ELF-1 (cell line): ENCODE measurements at regions not wholly inside any gene's neighbourhood (a gene's known extent, or its start where the extent isn't known, plus 50 kb on each side); places are given as distances from the start of the nearest gene placed in this dataset.
"Not testable (repeated sequence)": the region's sequence is repeated elsewhere in the genome, so short reads cannot be mapped to it uniquely, and the experiment has no call there.

ENCODE experiments used
- DNase-seq: peaks from one replicate; pipeline ENCODE4 v3.0.0-alpha.2; 2016; ENCODE audit warnings: low read depth, low spot score

DNA sequence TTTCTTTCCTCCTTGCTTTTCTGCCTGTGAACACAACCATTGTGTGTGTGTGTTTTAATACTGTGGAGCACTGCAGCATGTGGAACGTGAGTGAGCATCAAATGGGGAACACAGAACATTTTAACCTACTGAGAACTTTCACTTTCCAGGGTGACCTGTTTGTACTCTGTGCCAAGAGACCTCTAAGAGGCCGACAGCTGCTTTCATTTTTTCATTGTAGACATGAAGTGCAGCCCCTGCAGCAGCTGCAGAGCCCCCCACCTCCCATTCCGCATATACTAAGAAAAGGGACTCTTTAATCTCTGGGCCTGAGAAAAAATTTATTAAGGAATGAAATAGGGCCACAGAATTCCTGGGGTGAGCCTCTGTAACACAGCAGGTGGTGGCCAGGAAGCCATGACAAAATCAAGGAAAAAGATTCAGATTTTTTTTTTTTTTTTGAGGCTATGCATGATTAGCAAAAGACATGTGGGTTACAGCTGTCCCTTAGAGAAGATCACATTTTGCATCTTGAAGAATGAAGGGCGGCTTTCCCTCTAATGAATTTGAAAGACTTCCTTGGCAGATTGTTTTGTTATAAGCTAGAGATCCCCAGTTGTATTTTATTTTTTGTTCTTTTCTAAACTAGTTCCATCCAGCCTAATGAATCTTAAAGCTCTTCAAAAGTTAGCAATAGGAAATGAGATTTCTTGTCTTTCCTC is 503.4 kb downstream of the CD109 start:
- no peak for DNase-seq

DNA sequence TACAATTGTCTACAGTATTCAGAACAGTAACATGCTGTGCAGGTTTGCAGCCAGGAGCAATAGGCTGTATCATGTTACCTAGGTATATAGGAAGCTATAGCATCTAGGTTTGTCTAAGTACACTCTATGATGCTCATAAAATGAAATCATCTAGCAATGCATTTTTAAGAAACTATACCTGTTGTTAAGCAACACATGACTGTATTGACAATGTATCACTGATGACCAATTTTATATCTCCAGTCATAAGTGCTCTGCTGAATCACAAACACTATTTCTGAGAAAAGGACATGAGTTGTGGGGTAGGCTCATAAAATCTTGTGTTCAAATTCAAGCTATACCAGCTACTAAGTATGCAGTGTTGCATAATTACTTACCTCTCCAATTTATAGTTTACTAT is 501.3 kb downstream of the CD109 start:
- no peak for DNase-seq

DNA sequence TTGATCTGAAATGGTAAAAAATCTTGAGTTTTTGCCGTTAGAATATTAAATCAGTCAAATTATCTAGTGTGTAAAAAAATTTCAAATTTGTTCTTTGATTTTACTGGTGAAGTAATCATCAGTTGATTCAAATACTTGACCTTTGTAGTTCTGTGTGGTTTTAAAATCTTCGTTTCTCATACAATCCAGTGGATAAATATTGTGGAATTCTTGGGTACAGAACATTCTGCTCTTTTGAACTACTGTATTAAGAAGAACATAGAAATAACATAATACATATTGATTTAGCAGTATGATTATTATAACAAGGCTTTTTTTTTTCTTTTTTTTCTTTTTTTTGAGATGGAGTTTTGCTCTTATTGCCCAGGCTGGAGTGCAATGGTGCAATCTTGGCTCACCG is 491.8 kb downstream of the CD109 start:
- DNase-seq = no peak

DNA sequence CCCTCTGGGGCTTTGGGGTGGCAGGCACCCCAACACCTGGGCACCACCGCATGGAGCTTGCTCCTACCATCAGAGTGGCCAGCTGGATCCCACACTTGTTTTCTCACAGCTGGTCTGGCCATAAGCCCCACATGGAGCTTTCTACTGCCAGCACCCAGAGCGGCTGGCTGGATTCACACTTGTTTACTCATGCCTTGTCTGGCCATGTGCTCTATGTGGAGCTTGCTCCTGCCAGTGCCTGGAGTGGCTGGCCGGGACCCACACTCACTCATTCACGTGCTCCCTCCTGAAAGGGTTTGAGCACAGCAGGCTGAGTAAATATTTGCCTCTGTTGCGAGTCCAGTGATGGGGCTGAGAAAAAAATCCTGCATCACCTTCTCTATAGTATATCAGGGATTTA is 487.0 kb downstream of the CD109 start:
- no peak for DNase-seq

DNA sequence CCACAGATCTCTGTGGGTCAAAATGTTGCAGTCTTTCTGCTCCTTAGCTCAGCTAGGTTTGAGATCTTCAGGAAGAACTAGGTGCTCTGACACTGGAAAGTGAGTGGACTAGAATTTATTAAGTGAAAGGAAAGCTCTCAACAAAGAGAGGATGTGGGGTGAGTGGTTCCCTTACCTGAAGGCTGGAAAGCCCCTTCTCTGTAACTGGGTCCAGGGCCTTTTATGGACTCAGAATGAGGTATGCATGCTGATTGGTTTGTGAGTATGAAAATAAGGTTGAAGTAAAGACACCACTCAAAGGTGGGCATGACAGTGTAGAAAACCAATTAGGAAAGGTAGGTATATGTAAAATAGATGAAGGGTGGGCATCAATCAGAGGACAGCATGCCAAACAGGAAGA is 485.5 kb downstream of the CD109 start:
- DNase-seq = no peak

DNA sequence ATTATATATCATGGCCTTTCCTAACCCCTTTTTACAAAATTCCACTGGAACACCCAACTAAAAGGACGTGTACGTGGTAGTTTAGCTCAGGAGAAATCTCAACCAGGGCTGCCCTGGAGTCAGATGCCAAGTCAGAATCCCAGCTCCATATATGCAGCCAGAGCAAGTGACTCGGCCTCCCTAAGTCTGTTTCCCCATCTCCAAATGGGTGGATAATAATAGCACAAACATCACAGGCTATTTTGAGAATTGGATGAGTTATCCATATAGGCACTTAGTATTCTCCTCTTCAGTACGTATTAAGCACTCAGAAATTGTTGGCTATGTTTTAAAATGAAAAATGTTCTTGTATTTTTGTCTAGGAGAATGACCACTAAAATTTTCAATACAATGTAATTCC is 481.5 kb downstream of the CD109 start:
- DNase-seq = no peak

DNA sequence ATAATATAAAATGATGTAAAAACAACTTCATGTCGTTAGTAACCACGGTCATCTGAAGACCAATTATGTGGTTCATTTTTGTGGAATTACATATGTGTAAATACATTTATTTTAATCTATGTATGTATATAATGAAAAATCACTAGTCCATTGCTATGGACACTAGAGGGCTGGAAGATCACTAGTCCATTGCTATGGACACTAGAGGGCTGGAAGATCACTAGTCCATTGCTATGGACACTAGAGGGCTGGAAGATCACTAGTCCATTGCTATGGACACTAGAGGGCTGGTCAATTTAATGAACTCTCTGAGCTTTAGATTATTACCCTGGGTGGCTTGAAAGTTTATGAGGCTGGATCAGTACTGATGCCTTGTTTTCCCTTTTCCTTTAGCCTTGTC is 474.5 kb downstream of the CD109 start:
- not testable (repeated sequence) for DNase-seq

DNA sequence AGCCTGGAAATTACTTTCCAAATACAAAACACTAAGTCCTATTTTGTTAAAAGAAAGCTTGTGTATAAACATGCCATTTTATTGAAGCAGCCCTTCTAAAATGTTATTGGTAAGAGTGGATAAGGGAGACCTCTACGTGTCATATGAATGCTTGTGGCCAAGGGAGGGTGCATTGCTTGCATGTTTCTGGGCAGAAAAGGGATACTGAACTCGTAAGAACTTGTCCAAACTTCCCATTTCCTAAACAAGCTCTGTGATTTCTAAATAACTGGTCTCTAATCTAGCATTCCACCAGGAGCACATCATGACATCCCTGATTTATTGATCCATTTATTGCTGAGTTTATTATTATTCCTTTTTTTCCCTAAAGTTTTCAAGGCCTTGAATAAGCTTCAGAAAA is 474.1 kb downstream of the CD109 start:
- no peak for DNase-seq

DNA sequence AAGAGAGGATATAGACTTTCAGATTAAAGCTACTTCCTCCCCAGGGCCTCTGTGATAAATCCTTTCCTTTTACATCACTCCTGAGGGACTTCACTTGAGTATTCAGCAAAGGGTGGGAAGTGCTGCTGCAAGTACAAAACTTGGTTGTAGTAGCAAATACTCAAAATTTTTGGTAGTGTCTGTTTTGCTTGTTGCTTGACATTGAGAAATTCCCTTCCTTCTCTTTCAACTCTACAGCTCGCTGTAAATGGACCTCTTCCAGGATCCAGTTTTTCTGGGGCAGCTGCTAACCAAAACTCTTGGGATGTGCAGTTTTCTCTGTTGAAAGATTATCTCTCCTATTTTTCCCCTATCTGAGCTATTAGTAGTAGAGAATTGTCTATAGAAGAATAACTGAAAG is 472.0 kb downstream of the CD109 start:
- DNase-seq = no peak

DNA sequence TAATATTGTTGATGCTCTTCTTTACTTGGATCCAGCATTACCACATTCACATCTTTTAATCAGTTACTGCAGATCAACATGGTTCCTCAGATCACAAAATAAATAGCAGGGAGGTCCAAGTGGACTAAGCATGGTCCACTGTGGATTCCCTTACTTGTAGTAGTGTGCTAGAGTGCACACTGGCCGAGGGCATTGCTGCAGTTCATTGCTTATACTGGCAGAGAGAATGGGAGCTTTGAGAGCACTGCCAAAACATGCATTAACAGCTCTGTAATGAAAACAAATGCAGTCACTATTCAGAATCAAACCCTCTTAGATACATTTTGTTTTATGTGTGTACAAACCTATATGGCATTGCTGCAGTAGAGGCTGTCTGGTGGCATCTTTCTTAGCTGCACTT is 471.5 kb downstream of the CD109 start:
- DNase-seq = no peak

DNA sequence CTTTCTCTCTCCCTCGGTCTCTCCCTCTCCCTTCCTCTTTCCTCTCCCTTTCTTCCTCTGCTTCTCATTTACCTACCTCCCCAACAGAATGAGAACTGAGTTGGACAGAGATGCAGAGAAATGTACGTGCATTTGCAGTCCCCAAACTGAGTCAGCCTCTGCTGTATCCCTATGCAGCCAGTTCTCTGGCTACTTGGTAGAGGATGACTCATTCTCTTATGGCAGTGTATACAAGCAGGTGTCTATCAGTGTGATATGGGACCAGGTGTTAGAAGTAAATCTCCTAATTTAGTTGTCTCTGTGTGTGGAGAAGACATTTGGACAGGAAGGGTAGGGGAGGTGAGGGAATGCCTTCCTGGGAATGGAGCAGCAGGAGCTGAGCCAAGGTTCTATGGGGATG is 470.8 kb downstream of the CD109 start:
- no peak for DNase-seq

DNA sequence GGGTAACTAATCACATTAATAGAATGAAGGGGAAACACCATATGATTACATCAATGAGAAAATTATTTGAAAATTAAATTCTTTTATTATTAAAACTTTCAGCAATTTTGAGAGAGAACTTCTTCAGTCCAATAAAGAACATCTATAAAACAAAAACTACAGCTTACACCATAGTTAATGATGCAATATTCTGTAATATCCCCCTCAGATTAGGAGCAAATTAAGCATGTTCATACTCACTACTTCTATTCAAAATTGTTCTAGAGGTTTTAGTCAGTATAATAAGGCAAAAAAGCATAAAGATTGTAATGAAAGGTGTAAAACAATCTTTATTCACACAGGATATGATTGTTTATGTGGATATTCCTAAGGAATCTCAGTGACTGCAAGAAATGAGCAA is 465.4 kb downstream of the CD109 start:
- DNase-seq = no peak

DNA sequence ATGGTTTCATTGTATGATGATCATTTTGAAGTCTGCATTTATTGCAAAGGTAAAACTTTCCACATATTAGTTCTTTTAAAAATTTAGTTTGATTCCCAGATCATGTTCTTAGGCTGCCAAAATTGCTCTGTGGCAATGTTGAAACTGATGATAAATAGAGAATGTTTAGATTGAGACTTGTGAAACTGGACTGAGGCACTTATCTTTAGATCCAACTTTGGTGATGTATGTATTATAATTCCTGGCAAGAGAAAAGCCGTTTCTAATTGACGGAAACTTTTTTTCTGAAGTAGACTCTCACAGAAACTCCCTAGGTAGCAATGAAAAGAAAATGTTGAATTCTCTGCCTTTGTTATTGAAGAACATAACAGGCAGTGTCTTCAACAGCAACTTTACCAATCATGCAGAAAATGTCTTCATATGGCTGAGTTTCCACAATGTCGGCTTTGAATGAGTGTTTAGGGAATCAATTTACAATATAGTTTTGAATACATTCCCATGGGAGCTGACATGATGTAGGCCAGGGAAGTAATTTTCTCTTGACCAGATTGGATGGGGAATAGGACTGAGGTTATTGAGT is 456.2 kb downstream of the CD109 start:
- DNase-seq = no peak

DNA sequence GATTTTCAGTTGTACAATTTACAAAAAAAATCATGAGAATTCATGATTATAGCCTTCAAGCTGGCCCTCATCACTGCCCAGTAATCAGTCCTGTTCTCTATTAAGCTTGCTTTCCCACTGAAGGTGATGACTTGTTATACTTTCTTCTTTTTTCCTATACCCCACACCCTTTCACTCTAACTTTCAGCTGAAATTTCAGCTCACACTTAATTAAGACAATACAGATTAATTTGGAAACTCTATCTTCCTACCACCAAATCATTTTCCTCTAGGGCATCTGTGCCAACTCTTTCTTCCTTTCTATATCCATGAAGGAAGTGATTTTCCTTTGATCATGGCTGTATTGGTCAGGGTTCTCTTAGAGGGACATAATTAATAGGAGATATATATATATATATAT is 449.9 kb downstream of the CD109 start:
- no peak for DNase-seq

DNA sequence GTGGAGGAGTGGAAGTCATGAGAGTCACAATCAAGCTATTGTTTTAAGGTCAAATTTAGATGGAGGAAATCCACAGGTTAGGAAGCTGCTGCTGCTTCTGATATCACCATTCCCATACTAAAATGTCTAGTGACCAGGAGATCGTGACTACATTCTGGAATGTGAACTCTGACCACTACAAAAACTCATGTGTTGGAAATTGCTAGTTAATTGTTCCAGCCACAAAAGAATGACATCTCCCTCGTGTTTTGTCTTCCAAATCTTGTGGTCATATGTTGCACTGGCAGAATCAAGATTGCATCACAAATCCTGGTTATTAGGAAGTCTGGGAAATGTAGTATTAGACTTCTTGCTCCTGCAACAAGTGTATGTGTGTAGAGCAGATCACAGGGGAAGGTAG is 441.9 kb downstream of the CD109 start:
- DNase-seq = no peak

DNA sequence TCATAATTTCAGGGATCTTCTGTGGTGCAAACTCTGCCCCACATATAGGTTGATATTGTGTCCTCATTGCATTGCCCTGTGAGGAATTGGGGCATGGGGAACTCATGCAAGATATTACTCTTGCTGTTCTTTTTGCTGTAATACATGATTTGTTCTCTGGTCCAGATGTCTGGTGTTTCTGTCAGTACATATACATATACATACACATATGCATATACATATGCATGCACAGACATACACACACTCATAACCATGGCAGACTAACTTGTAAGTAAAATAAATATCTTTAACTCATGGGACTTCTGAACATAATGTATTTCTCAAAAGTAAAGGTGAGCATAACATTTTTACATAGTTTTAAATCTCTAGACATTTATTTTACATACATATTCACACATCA is 438.3 kb downstream of the CD109 start:
- DNase-seq = no peak

DNA sequence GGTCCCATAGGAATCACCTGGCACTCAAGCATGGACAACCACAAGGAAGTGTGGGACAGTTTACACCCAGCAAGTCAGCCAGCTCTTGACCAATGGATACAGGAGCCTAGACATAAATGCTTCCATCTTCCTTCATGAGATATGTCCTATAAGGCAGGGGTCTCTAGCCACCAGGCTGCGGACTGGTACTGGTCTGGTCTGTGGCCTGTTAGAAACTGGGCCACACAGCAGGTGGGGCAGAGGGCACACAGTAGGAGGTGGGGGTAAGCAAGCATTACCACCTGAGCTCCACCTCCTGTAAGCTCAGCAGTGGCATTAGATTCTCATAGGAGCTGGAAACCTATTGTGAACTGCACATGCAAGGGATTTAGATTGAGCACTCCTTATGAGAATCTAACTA is 437.1 kb downstream of the CD109 start:
- no peak for DNase-seq

DNA sequence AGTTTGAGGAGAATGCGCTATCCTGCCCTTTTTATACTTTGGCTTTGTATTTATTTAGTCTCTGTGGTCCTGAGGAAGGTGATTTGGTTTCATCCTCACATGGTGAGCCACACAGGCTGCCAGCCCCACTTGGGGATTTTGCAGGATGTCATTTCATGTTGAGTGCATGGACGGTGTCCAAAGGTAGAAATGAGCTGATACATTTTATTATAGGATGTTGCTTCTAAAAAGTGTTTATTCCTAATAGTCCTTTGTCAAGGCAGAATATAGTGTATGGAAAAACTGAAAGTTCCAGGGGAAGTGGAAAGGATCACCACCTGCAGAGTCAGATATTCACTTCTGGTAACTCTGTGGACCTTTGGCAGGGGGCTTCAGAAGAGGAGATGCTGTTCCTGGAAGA is 434.6 kb downstream of the CD109 start:
- no peak for DNase-seq

DNA sequence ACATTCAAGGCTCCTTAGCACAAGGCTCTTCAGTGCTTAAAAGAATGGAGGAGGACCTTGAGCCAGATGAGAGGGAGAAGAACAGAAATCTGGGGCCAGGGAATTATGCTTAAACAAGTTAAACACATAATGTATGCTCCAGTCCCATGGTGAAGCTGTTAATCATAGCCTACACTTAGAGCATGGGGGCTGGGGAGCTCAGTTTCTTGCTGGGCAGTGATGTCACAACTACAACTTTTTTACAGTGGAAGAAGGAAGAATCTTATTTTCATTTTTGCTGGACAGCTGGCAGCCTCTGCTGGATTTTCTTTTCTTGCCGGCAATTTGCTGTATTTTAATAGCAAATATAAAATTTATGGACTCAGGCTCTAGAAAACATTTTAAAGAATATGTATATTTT is 432.5 kb downstream of the CD109 start:
- no peak for DNase-seq

DNA sequence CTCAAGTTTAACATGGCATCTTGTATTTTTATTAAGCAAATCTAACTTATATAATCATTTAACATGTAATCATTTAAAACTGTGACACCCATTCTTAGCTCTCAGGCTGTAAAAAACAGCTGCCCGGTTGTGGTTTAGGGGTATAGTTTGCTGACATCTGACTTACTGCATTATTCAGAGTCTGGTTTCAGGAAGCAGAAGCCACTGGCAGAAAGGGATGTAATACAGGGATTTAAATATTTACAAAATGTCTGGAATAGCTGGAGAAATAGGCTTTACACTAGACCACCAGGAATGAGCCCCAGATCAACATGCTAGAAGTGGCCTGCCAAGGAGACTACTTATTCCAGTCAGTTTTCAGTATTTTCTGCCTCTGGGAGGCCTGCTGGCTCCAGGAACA is 421.1 kb downstream of the CD109 start:
- no peak for DNase-seq

DNA sequence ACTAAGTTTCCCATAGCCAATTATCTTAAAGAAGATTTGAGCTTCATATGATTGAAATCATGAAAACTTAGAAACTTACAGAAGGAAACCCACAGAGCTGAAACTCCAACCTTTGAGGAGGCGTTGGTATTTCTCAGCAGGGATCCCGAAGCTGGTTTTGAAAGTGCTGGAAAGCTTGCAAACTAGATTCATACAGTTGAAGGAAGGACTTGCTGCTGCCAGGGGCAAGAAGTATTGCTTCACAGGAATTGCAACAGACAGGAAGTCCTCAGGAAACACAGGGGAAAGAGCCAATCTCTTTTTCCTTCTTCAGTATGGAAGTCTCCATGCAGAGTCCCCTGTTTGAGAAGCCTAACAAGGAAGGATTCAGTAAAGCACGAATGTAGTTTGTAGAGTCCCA is 419.7 kb downstream of the CD109 start:
- DNase-seq = no peak

DNA sequence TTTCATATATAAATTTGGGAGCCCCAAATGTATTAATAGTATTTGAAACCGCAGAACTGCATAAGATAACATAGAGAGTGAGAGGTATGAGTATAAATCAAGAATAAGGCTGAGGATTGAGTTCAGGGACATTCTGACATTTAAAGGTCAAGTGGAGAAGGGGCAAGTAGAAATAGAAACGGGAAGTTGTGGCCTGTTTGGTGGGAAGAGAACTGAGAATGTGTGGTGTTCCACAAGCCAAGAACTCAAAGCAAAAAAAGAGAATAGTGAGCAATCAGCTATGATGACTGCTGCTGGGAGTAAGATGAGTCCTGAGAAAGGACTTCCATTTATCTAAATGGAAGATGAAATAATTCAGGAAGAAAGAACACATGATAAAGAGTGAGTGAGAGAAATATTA is 418.4 kb downstream of the CD109 start:
- no peak for DNase-seq

DNA sequence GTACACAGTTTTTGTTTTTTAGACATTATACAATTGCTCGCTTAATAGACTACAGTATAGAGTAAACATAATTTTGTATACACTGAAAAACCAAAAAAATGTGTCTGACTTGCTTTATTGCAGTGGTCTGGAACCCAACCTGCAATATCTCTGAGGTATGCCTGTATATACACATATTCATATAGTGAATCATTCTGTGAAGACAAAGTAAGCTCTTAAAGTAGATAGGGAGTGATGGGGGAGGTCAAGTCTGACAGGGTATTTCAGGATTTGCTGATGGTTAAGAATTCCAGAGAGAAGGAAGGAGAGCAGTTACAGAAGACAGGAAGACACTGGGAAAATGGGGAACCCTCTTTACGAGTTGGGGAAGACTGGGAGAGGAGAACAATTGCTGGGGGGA is 417.9 kb downstream of the CD109 start:
- DNase-seq = no peak

DNA sequence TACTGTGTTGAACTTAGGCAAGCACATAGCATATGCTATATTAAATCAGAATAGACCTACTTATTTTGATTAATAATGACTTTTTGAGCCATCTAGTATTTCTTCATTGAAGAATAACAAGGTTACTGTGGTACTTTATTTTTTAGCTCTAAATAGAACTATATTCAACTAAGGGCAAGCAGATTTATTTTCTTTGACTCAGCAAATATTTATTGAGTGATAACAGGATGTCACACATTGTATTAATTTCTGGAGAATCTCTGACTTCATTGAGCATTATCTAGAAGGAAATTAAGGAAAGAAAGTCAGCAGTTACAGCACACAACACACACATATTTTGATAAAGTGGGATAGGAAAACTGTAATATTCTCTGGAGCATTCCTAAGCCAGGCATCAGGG is 407.4 kb downstream of the CD109 start:
- no peak for DNase-seq
